AG09309 (cell line): ENCODE measurements at regions not wholly inside any gene's neighbourhood (a gene's known extent, or its start where the extent isn't known, plus 50 kb on each side); places are given as distances from the start of the nearest gene placed in this dataset.

ENCODE experiments used
- DNase-seq: peaks from one replicate; pipeline ENCODE4 v3.0.0-alpha.2; 2010; ENCODE audit warnings: low read depth
- H3K4me3 ChIP-seq: 2 replicates; pipeline ENCODE4 v1.5.1; 2011; ENCODE audit warnings: mild to moderate bottlenecking, low read depth, low read length, moderate library complexity; ENCODE audit not compliant: control insufficient read depth
- TF ChIP-seq, protein P1 (sequence below): IDR thresholded peaks from 2 replicates; pipeline ENCODE4 v1.5.1; 2011; ENCODE audit warnings: mild to moderate bottlenecking, low read depth, low read length, inconsistent platforms; ENCODE audit not compliant: insufficient read depth, control insufficient read depth; ENCODE audit errors: missing control alignments

DNA sequence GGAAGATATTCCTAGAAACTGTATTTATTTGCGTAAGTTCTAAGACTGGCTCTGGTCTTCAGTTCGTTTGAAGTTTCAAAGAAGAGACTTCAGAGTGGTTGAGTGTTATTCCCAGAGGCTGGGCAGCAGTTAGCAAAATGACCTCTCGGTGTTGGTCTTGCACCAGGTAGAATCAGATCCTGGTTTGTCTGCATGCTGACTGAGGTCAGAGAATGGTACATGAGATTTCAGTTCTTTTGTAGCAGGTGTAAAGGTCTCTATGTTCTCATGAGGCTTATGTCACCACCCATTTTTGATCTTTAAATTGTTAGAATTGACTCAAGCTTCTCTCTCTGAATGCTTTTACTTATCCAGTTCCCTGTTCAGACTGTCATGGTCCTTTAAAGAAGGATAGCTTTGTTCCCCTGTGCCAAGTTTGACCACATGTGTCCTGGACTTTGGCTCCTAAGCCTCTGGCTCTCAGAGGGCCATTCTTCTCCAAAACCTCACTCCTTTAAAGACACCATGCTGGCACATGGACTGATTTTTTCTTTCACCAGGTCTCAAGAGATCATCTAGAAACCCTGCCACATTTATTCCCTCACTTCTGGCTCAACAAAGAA lies 355.8 kb upstream of the BOD1L1 start:
- no peak overlapping the region for H3K4me3 ChIP-seq
- no peak for DNase-seq
- TF ChIP-seq, protein P1, sequence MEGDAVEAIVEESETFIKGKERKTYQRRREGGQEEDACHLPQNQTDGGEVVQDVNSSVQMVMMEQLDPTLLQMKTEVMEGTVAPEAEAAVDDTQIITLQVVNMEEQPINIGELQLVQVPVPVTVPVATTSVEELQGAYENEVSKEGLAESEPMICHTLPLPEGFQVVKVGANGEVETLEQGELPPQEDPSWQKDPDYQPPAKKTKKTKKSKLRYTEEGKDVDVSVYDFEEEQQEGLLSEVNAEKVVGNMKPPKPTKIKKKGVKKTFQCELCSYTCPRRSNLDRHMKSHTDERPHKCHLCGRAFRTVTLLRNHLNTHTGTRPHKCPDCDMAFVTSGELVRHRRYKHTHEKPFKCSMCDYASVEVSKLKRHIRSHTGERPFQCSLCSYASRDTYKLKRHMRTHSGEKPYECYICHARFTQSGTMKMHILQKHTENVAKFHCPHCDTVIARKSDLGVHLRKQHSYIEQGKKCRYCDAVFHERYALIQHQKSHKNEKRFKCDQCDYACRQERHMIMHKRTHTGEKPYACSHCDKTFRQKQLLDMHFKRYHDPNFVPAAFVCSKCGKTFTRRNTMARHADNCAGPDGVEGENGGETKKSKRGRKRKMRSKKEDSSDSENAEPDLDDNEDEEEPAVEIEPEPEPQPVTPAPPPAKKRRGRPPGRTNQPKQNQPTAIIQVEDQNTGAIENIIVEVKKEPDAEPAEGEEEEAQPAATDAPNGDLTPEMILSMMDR: no peak

DNA sequence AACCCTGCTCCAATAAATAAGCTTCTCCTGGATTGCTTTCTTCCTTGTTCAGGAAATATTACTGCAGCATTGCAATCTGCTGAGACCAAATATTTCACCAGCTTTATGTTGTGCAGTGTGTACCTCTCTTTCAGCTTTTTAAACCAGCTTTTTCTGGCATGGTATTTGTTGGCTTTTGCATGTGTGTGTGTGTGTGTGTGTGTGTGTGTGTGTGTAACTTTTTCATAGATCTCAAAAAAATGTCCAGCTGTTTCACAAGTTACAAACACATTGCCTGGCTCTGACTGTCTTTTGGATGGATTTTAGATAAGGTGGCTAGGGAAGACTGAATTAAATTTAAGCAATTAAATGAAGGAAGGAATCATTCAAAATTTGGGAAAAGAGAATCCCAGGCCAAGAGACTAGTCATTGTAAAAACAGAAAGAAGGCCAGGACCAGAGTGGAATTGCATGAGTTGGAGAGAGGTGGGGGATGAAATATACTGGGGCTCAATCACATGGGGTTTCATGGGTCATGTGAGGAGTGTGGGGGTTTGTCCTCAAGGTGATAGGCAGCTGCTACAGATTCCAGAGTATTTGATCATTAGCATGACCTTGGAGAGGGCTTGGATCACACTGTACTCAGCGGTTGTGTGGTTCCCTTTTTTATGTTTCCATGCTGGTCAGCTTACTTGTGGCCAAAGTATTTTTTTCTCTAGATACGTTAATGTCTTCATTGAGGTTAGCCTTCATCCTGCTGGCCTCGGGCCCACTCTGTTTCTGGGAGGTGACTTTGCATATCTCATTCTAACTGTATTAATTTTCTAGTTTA lies 357.7 kb upstream of the BOD1L1 start:
- no peak overlapping the region for H3K4me3 ChIP-seq
- peak; percentile 32 for DNase-seq
- TF ChIP-seq, protein P1: no peak

DNA sequence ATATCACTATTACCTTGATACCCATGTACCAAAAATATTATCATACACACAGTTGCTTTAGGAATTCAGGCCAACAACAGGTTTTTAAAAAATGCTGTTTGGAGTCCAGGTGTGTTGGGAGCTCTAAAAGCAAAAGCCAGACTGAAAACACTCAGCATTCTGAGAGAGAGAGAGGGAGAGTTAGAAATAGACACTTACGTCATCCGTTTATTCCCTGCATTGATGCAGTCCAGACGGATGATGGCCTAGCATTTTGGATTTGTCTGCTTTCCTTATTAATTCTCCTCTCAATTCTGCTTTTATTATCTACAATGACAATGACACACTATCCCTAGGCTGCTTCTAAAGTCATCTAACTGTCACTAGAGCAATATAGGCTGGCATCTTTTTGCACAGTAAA lies 358.3 kb upstream of the BOD1L1 start:
- H3K4me3 ChIP-seq: no peak overlapping the region
- DNase-seq: no peak
- TF ChIP-seq, protein P1: no peak

DNA sequence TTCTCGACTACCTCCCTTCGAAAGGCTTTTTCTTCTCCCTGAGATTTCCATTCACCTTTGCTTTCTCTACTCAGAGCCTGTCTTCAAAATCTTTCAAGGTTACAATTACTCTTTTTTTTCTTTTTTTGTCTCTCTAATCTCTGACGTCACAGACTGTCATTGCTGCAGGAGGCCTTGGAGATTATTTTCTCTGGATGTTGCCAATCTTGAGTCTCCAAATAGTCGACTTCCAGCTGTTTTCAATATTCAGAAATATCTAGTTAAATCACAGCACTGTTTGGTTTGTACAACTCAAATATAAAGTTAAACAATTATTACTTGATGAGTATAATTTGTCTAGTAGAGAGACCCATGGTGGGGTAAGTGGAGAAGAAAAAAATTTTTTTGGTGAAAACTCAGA lies 359.0 kb upstream of the BOD1L1 start:
- DNase-seq: no peak
- no peak overlapping the region for H3K4me3 ChIP-seq
- TF ChIP-seq, protein P1: no peak

DNA sequence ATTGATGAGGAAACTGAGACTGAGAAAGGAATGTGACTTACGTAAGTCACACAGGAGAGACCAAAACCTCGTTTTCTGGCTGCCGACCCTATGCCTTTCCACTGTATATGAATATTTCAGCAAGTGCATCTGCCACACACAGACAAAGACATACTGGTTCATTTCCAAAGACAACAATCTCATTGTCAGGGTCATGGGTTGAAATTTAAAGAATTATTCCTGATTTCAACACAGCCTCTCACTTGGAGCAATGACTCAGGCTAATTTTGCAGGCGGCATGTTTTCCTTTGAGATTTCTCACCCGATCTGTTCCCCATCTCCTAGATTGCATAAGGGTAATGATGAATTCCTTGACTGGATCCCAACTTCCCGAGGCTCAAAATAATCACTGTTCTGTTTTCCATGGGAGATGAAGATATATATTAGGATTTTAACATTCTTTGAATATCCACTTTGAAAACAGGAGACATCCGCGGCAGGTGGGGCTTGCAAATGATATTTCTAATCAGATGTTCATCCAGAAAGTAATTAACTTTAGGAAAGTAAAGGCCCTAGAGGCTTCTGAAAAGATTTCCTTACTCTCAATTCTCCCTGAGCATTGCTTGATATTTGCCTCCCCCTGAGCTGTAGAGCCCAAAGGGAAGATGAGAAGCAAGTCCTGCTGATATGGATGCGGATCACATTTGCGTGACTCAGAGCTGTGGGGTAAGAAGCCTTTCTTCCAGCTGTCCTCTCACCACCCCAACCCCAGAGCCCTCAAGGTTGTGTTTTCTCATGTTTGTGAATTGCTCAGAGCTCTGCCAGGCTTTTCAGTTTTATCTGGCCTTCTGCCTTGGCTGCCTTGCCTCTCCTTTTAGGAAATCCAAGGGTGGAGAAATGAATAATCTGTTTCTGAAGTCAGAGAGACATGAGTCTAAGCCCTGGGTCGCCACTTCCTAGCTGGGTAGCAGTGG lies 361.1 kb upstream of the BOD1L1 start:
- peak; percentile 87 for DNase-seq
- no peak overlapping the region for H3K4me3 ChIP-seq
- TF ChIP-seq, protein P1: no peak

DNA sequence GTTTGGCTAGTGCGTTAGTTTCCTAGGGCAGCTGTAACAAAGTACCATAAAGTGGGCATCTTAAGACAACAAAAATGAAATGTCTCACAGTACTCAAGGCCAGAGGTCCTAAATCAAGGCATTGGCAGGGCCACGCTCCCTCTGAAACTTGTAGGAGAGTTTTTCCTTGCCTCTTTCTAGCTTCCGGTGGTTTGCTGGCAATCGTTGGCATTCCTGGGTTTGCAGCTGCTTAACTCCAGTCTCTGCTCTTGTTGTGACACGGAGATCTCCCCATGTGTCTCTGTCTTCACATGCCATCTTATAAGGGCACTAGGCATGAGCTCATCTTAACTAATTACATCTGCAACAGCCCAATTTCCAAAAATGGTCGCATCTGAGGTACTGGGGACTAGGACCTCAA lies 362.0 kb upstream of the BOD1L1 start:
- H3K4me3 ChIP-seq: no peak overlapping the region
- DNase-seq: no peak
- TF ChIP-seq, protein P1: no peak
